Endothelial cell of umbilical vein (primary cell): ENCODE measurements at regions not wholly inside any gene's neighbourhood (a gene's known extent, or its start where the extent isn't known, plus 50 kb on each side); places are given as distances from the start of the nearest gene placed in this dataset.

Experiments used
- BruUV-seq: library from RNA; stranded (reverse); fragments of 400-500 nt; replicated peaks from 2 replicates; lab custom pipeline; 2021; lab: Mats Ljungman, UMichigan
- CTCF ChIA-PET: fragments of 300-600, 350-600 bp; sonication (Branson Sonifier 250); formaldehyde crosslinking; loops from one replicate; lab custom pipeline; 2021; ENCODE audit warnings: antibody characterized with exemption, inconsistent platforms; lab: Charles Lee
- POLR2A ChIA-PET: fragments of 300-600, 350-600 bp; sonication (Branson Sonifier 250); formaldehyde crosslinking; loops from one replicate; lab custom pipeline; 2021; ENCODE audit warnings: antibody characterized with exemption, inconsistent platforms; lab: Charles Lee
- DNase-seq: peaks from one replicate; pipeline ENCODE4 v3.0.0-alpha.2; 2011; ENCODE audit warnings: low read depth, low spot score
- FAIRE-seq: peaks from 2 replicates; lab custom pipeline; 2011; peaks lifted over from hg19 to GRCh38; lab: Jason Lieb, UNC
- H2AFZ ChIP-seq: 2 replicates; pipeline ENCODE4 v1.6.0; 2012; ENCODE audit warnings: low read depth, low read length, control low read depth, inconsistent platforms
- H3K27ac ChIP-seq: 2 replicates; pipeline ENCODE4 v1.5.1; 2011; ENCODE audit warnings: low read depth, mild to moderate bottlenecking, control low read depth, low read length, moderate library complexity; ENCODE audit not compliant: insufficient read depth
- H3K27me3 ChIP-seq, 2 experiments: 2 replicates each; pipeline versions ENCODE4 v1.6.0 to v1.6.1; 2011; ENCODE audit warnings: low read length in 2 of 2, mixed read lengths in 1 of 2; ENCODE audit not compliant: control insufficient read depth in 2 of 2, insufficient read depth in 2 of 2
- H3K36me3 ChIP-seq, 2 experiments: 2 replicates in 1 of 2; 3 replicates in 1 of 2; pipeline ENCODE4 v1.5.1; 2011; ENCODE audit warnings: low read length in 2 of 2, mild to moderate bottlenecking in 1 of 2, moderate library complexity in 1 of 2; ENCODE audit not compliant: control insufficient read depth in 2 of 2, insufficient read depth in 2 of 2; ENCODE audit errors: extremely low read depth in 1 of 2
- H3K4me1 ChIP-seq: 3 replicates; pipeline ENCODE4 v1.5.1; 2011; ENCODE audit warnings: mild to moderate bottlenecking, low read length; ENCODE audit not compliant: control insufficient read depth, insufficient read depth; ENCODE audit errors: extremely low read depth
- H3K4me2 ChIP-seq: 2 replicates; pipeline ENCODE4 v1.6.1; 2011; ENCODE audit warnings: low read length, control low read depth, mixed read lengths; ENCODE audit not compliant: insufficient read depth
- H3K4me3 ChIP-seq, 3 experiments: fragments of 200-600 bp in 1 of 3; sonication (generic), shearing (Covaris generic) in 1 of 3; replicated peaks in 1 of 3; 2 replicates each; pipeline ENCODE4 v1.5.1; 2011 to 2016; ENCODE audit warnings: control low read depth in 3 of 3, low read length in 3 of 3, mild to moderate bottlenecking in 2 of 3, inconsistent platforms in 1 of 3, low read depth in 1 of 3, moderate library complexity in 1 of 3; ENCODE audit not compliant: insufficient read depth in 1 of 3
- H3K79me2 ChIP-seq: 2 replicates; pipeline ENCODE4 v1.6.0; 2012; ENCODE audit warnings: low read length, inconsistent platforms; ENCODE audit not compliant: control insufficient read depth, insufficient read depth
- H3K9ac ChIP-seq: replicated peaks from 2 replicates; pipeline ENCODE3; 2011; ENCODE audit warnings: low read length, control low read depth; ENCODE audit not compliant: insufficient read depth; ENCODE audit errors: extremely low read depth
- H3K9me1 ChIP-seq: replicated peaks from 3 replicates; pipeline ENCODE4 v1.6.0; 2011; ENCODE audit warnings: mild to moderate bottlenecking, low read length; ENCODE audit not compliant: control insufficient read depth, insufficient read depth; ENCODE audit errors: extremely low read depth
- H3K9me3 ChIP-seq: replicated peaks from 2 replicates; pipeline ENCODE4 v1.5.1; 2012; ENCODE audit warnings: low read length, inconsistent platforms; ENCODE audit not compliant: control insufficient read depth, insufficient read depth
- H4K20me1 ChIP-seq: replicated peaks from 2 replicates; pipeline ENCODE3; 2011; ENCODE audit warnings: mild to moderate bottlenecking, low read length; ENCODE audit not compliant: control insufficient read depth, insufficient read depth; ENCODE audit errors: extremely low read depth
- CTCF ChIP-seq, 2 donors: IDR thresholded peaks; 1 replicate in 1 of 2; 2 replicates in 1 of 2; pipeline ENCODE4 v1.5.1; 2011; ENCODE audit warnings: low read length in 2 of 2, mild to moderate bottlenecking in 2 of 2, moderate library complexity in 2 of 2, control low read depth in 1 of 2, inconsistent platforms in 1 of 2, low read depth in 1 of 2; ENCODE audit not compliant: insufficient read depth in 1 of 2; ENCODE audit errors: extremely low read depth in 1 of 2
- EZH2 ChIP-seq: IDR thresholded peaks from 2 replicates; pipeline ENCODE4 v1.6.1; 2012; ENCODE audit warnings: borderline replicate concordance, low read depth, mild to moderate bottlenecking, moderate library complexity, low read length, inconsistent platforms; ENCODE audit not compliant: severe bottlenecking
- FOS ChIP-seq: IDR thresholded peaks from 2 replicates; pipeline ENCODE4 v1.6.1; 2011; ENCODE audit warnings: mild to moderate bottlenecking, low read length, moderate library complexity, borderline replicate concordance; ENCODE audit not compliant: insufficient read depth
- GATA2 ChIP-seq: IDR thresholded peaks from 2 replicates; pipeline ENCODE4 v1.7.0; 2011; ENCODE audit warnings: low read depth, mild to moderate bottlenecking, moderate library complexity, mixed read lengths, low read length; ENCODE audit not compliant: insufficient read length, insufficient read depth
- JUN ChIP-seq: IDR thresholded peaks from 2 replicates; pipeline ENCODE4 v1.6.1; 2011; ENCODE audit warnings: borderline replicate concordance, low read depth; ENCODE audit not compliant: insufficient read length, insufficient read depth
- MAX ChIP-seq: IDR thresholded peaks from 2 replicates; pipeline ENCODE4 v1.6.1; 2011; ENCODE audit not compliant: insufficient read depth, insufficient read length
- MYC ChIP-seq: IDR thresholded peaks from one replicate; pipeline ENCODE4 v1.6.1; 2011; ENCODE audit warnings: mild to moderate bottlenecking, low read depth, low read length
- POLR2A ChIP-seq: IDR thresholded peaks from 2 replicates; pipeline ENCODE4 v1.6.1; 2012; ENCODE audit warnings: low read depth, mild to moderate bottlenecking, control low read depth, low read length
- POLR2AphosphoS5 ChIP-seq: IDR thresholded peaks from 2 replicates; pipeline ENCODE4 v1.6.1; 2012; ENCODE audit warnings: low read depth, mild to moderate bottlenecking, control low read depth, low read length, moderate library complexity; ENCODE audit not compliant: insufficient read depth
- dilution Hi-C: fragments of 300-500 bp; cut with MboI; formaldehyde crosslinking; loops from one replicate; pipeline ENCODE4 v1.15.0; 2019; ENCODE audit warnings: low sequenced_read_pairs; ENCODE audit not compliant: extremely low pct_ligation_motif_present
- intact Hi-C: fragments of 100-400 bp; cut with micrococcal nuclease; formaldehyde crosslinking; loops from one replicate; pipeline ENCODE4 v1.10.0; 2022

GRCh38 chr7:84654273-84654672, 459.7 kb upstream of the SEMA3A start:
- FAIRE-seq = no peak
- BruUV-seq = no TSS peak
- POLR2A ChIA-PET = no interaction called here

More at GRCh38 chr7:84654273-84654672, 459.7 kb upstream of the SEMA3A start:
- intact Hi-C loops = no loop called here
- Histone ChIP-seq H3K9me3 (no peaks in the 10 kb centered on the region), H3K79me2 (no peaks in the 10 kb centered on the region), H3K4me2 (no peak overlapping the region), H3K4me1 (no peaks in the 10 kb centered on the region), H3K27ac (no peak overlapping the region), H3K9ac (no peak overlapping the region), H2AFZ (no peak overlapping the region), H3K9me1 (no peaks in the 10 kb centered on the region), H3K4me3 (no peak overlapping the region), H3K27me3 (no peaks in the 10 kb centered on the region), H4K20me1 (no peaks in the 10 kb centered on the region), H3K36me3 (no peaks in the 10 kb centered on the region)
- dilution Hi-C loops = no loop called here
- CTCF ChIA-PET = no interaction called here
- DNase-seq = no peak
- TF ChIP-seq POLR2AphosphoS5 = no peak
- TF ChIP-seq JUN = no peak
- TF ChIP-seq MAX = no peak
- TF ChIP-seq FOS = no peak
- TF ChIP-seq CTCF (IDR thresholded peaks at IDR 0.05; ENCODE audit: extremely low read depth in 1 of 2, insufficient read depth in 1 of 2, low read depth in 1 of 2, low read length in 2 of 2) = no peak
- no peak for TF ChIP-seq POLR2A
- TF ChIP-seq EZH2 = no peak
- TF ChIP-seq MYC = no peak
- no peak for TF ChIP-seq GATA2
